Fibroblast of peridontal ligament (primary cell): ENCODE measurements at regions not wholly inside any gene's neighbourhood (a gene's known extent, or its start where the extent isn't known, plus 50 kb on each side); places are given as distances from the start of the nearest gene placed in this dataset.
A peak's percentile ranks its signal among the peaks of the same experiment; 100 is the strongest.

ENCODE experiments used
- DNase-seq: peaks from one replicate; pipeline ENCODE4 v3.0.0-alpha.2; 2010; ENCODE audit errors: extremely low read depth

GRCh38 chr13:30031488-30031887 lies 181.1 kb upstream of the UBL3 start:
- no peak for DNase-seq

GRCh38 chr13:30030141-30030750 lies 179.8 kb upstream of the UBL3 start:
- peak; percentile 4 for DNase-seq

GRCh38 chr13:30027569-30028455 lies 177.4 kb upstream of the UBL3 start:
- DNase-seq = peak; percentile 6

- DNase-seq = no peak
Observed at GRCh38 chr13:30026909-30027308, 176.5 kb upstream of the UBL3 start.

GRCh38 chr13:30026093-30026492 lies 175.7 kb upstream of the UBL3 start:
- peak; percentile 90 for DNase-seq

- no peak for DNase-seq
Observed at GRCh38 chr13:30025351-30025750, 174.9 kb upstream of the UBL3 start.

- DNase-seq = no peak
Observed at GRCh38 chr13:30024125-30024865, 173.9 kb upstream of the UBL3 start.

- DNase-seq = no peak
Observed at GRCh38 chr13:30023196-30023895, 172.9 kb upstream of the UBL3 start.

- no peak for DNase-seq
Observed at GRCh38 chr13:30022796-30023195, 172.4 kb upstream of the UBL3 start.

- no peak for DNase-seq
Observed at GRCh38 chr13:30022256-30022655, 171.8 kb upstream of the UBL3 start.

- DNase-seq = no peak
Observed at GRCh38 chr13:30021611-30022010, 171.2 kb upstream of the UBL3 start.

- peak; percentile 33 for DNase-seq
Observed at GRCh38 chr13:30020726-30021312, 170.4 kb upstream of the UBL3 start.

GRCh38 chr13:30019648-30020626 lies 169.5 kb upstream of the UBL3 start:
- DNase-seq = no peak

- DNase-seq = no peak
Observed at GRCh38 chr13:30017880-30018279, 167.5 kb upstream of the UBL3 start.

GRCh38 chr13:30016398-30016797 lies 166.0 kb upstream of the UBL3 start:
- DNase-seq = no peak

GRCh38 chr13:30009411-30009810 lies 159.0 kb upstream of the UBL3 start:
- DNase-seq = no peak

GRCh38 chr13:30006246-30006645 lies 155.8 kb upstream of the UBL3 start:
- no peak for DNase-seq

- DNase-seq = no peak
Observed at GRCh38 chr13:30004204-30004603, 153.8 kb upstream of the UBL3 start.

- peak; percentile 68 for DNase-seq
Observed at GRCh38 chr13:30002577-30002976, 152.2 kb upstream of the UBL3 start.

GRCh38 chr13:30000370-30000765 lies 150.0 kb upstream of the UBL3 start:
- DNase-seq = no peak
